ENCODE measurements at regions not wholly inside any gene's neighbourhood (a gene's known extent, or its start where the extent isn't known, plus 50 kb on each side); places are given as distances from the start of the nearest gene placed in this dataset.

DNA sequence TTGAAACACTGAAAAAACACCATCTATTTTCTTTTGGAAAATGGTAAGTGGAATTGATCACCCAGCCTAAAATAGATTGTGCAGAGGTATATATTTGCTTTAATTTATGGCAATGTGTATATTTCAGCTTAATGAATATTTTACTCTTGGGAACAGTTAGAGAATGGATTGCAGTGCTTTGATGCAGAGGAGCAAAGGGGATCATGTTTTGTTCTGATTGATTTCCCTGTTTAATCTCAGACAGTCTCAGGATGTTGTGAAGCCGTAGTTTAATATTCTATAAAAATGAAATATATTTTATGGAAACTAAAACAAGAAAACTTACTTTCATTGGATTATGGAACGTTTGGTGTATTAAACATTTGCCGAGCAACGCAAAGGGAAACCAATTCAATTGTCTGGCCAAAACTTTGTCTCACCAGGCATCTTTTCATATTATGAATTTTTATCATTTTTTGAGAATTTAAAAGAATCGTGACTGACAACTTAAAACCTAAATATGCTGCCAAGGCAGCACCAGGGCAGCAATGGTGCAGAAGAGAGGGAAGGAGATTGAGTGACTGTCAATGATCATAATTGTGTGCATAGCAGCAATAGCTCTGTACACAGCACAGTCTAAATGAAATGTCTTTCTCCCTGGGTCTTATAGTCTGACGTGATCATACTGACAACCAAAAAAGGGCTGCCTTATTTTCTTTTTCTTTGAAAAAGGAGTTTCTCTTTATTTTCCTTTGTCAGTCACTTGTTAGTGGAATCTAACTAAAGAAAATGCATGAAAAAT lies 105.5 kb upstream of the EPHA7 start:
- no peaks in the 10 kb centered on the region for H3K9me3 ChIP-seq
- H3K27me3 ChIP-seq: no peaks in the 10 kb centered on the region
- WGBS (ENCODE audit: insufficient coverage, low coverage, low lambda C conversion rate, missing lambda C conversion rate): 44% methylated on average over 6 of the region's 6 CpGs
- no peak for TF ChIP-seq POLR2A (IDR thresholded peaks at IDR 0.05)
- TF ChIP-seq, protein P1, sequence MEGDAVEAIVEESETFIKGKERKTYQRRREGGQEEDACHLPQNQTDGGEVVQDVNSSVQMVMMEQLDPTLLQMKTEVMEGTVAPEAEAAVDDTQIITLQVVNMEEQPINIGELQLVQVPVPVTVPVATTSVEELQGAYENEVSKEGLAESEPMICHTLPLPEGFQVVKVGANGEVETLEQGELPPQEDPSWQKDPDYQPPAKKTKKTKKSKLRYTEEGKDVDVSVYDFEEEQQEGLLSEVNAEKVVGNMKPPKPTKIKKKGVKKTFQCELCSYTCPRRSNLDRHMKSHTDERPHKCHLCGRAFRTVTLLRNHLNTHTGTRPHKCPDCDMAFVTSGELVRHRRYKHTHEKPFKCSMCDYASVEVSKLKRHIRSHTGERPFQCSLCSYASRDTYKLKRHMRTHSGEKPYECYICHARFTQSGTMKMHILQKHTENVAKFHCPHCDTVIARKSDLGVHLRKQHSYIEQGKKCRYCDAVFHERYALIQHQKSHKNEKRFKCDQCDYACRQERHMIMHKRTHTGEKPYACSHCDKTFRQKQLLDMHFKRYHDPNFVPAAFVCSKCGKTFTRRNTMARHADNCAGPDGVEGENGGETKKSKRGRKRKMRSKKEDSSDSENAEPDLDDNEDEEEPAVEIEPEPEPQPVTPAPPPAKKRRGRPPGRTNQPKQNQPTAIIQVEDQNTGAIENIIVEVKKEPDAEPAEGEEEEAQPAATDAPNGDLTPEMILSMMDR (IDR thresholded peaks at IDR 0.05): no peak
- ATAC-seq (no peak), DNase-seq (no peak)
- H3K27ac ChIP-seq: no peak overlapping the region
- H3K4me1 ChIP-seq: no peaks in the 10 kb centered on the region
- no peaks in the 10 kb centered on the region for H3K36me3 ChIP-seq
- intact Hi-C loops (cut with DNase I): no loop called here
- H3K4me3 ChIP-seq: no peak overlapping the region

DNA sequence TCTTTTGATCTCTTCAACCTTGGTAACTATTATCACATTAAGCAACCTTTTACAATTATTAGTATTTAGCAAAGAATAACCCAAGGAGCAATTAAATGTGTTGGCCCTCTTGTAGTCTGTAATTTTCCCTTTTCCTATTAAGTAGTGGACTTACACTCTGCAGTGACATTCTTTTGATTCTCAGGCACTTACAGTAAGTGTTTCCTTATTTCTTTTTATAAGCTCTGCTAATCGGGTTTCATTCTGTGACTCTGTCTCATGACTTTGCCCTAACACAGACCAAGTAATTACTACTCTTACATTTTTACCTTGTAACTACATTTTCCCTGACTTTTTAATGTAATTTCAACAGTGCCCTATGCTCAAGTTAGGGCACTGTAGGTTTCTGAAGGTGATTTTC lies 104.0 kb upstream of the EPHA7 start:
- H3K36me3 ChIP-seq: no peaks in the 10 kb centered on the region
- intact Hi-C loops (cut with DNase I): no loop called here
- no peak overlapping the region for H3K4me3 ChIP-seq
- TF ChIP-seq POLR2A (IDR thresholded peaks at IDR 0.05): no peak
- TF ChIP-seq, protein P1 (IDR thresholded peaks at IDR 0.05): no peak
- H3K9me3 ChIP-seq: no peaks in the 10 kb centered on the region
- whole genome bisulfite sequencing (ENCODE audit: insufficient coverage, low coverage, low lambda C conversion rate, missing lambda C conversion rate): 25% methylated on average over 1 of the region's 1 CpG
- H3K27me3 ChIP-seq: no peaks in the 10 kb centered on the region
- ATAC-seq (no peak), DNase-seq (no peak)
- no peak overlapping the region for H3K27ac ChIP-seq
- H3K4me1 ChIP-seq: no peaks in the 10 kb centered on the region

DNA sequence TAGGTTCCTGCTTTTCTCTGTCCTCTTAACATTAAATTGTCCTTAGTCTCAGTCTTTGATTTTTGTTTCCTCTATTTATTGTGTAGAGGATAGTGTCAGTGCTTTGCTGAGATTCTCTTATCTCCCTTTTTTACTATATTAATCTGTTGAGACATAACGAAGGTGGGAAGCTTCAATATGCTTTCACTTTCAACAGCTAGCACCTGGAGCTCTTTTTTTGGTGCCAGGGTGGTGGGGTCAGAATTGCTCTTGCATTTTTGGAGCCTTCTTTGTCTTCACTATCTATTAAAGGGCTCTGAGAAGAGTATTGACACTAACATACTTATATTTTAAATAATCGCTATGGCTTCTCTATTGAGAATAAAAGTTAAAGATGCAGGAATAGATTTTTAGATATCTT lies 97.1 kb upstream of the EPHA7 start:
- WGBS (ENCODE audit: insufficient coverage, low coverage, low lambda C conversion rate, missing lambda C conversion rate): 58% methylated on average over 2 of the region's 2 CpGs
- intact Hi-C loops (cut with DNase I): no loop called here
- TF ChIP-seq, protein P1 (IDR thresholded peaks at IDR 0.05): no peak
- no peak for TF ChIP-seq POLR2A (IDR thresholded peaks at IDR 0.05)
- no peak overlapping the region for H3K27ac ChIP-seq
- no peaks in the 10 kb centered on the region for H3K9me3 ChIP-seq
- no peak for ATAC-seq
- no peaks in the 10 kb centered on the region for H3K36me3 ChIP-seq
- no peak for DNase-seq
- no peak overlapping the region for H3K4me3 ChIP-seq
- H3K4me1 ChIP-seq: no peaks in the 10 kb centered on the region
- H3K27me3 ChIP-seq: no peaks in the 10 kb centered on the region

DNA sequence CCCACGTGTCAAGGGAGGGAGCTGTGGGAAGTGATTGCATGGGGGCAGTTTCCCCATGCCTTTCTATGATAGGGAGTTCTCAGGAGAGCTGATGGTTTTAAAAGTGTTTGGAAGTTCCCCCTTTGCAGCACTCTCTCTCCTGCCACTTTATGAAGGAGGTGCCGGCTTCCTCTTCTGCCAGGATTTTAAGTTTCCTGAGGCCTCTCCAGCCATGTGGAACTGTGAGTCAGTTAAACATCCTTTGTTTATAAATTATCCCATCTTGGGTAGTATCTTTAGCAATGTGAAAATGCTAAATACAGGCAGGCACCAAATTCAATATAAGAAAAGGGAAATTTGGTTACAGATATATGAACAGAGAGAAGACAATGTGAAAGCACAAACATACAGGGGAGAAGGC lies 96.4 kb upstream of the EPHA7 start:
- H3K27me3 ChIP-seq: no peaks in the 10 kb centered on the region
- H3K4me3 ChIP-seq: no peak overlapping the region
- intact Hi-C loops (cut with DNase I): no loop called here
- DNase-seq (no peak), ATAC-seq (no peak)
- no peaks in the 10 kb centered on the region for H3K4me1 ChIP-seq
- no peaks in the 10 kb centered on the region for H3K9me3 ChIP-seq
- 32% methylated on average over 2 of the region's 2 CpGs for WGBS (ENCODE audit: insufficient coverage, low coverage, low lambda C conversion rate, missing lambda C conversion rate)
- H3K36me3 ChIP-seq: no peaks in the 10 kb centered on the region
- TF ChIP-seq POLR2A (IDR thresholded peaks at IDR 0.05): no peak
- TF ChIP-seq, protein P1 (IDR thresholded peaks at IDR 0.05): no peak
- H3K27ac ChIP-seq: no peak overlapping the region

All from right lobe of liver (tissue), 6 donors.